Activated CD4-positive, alpha-beta memory T cell treated with anti-CD3 and anti-CD28 coated beads, Interleukin-2, amount 10 ng/mL, durations not matched to agents 7 days and 5 days (primary cell): ENCODE measurements at regions not wholly inside any gene's neighbourhood (a gene's known extent, or its start where the extent isn't known, plus 50 kb on each side); places are given as distances from the start of the nearest gene placed in this dataset.

Experiments
- CTCF ChIA-PET: fragments of 350-600 bp; sonication (Branson Sonifier 250); formaldehyde crosslinking; loops from one replicate; lab custom pipeline; 2021; ENCODE audit warnings: antibody characterized with exemption, inconsistent platforms; lab: Charles Lee
- POLR2A ChIA-PET: fragments of 350-600 bp; sonication (Branson Sonifier 250); formaldehyde crosslinking; loops from one replicate; lab custom pipeline; 2021; ENCODE audit warnings: antibody characterized with exemption; lab: Charles Lee
- DNase-seq: peaks from one replicate; pipeline ENCODE4 v3.0.0-alpha.2; 2020
- H3K27ac Mint-ChIP-seq: one replicate; pipeline ENCODE4 v1.8.0; 2021; ENCODE audit warnings: mild to moderate bottlenecking, mixed read lengths
- H3K27me3 Mint-ChIP-seq: one replicate; pipeline ENCODE4 v1.8.0; 2021; ENCODE audit warnings: mixed read lengths
- H3K36me3 Mint-ChIP-seq: one replicate; pipeline ENCODE4 v1.8.0; 2021; ENCODE audit warnings: low read depth, mixed read lengths
- H3K4me1 Mint-ChIP-seq: one replicate; pipeline ENCODE4 v1.8.0; 2021; ENCODE audit warnings: mixed read lengths
- H3K4me3 Mint-ChIP-seq: one replicate; pipeline ENCODE4 v1.8.0; 2021; ENCODE audit warnings: mild to moderate bottlenecking, mixed read lengths
- H3K9me3 Mint-ChIP-seq: one replicate; pipeline ENCODE4 v1.8.0; 2021; ENCODE audit warnings: mixed read lengths

- ChIA-PET CTCF (no interaction called here), POLR2A (no interaction called here)
- Mint-ChIP-seq H3K27ac (no peak overlapping the region), H3K9me3 (peaks cover 3% of the 10 kb centered on the region), H3K4me3 (no peak overlapping the region), H3K36me3 (no peaks in the 10 kb centered on the region), H3K4me1 (no peaks in the 10 kb centered on the region), H3K27me3 (no peaks in the 10 kb centered on the region)
- no peak for DNase-seq
These were observed 371.9 kb downstream of the GABRG1 start for GRCh38 chr4:45751877-45752530.

- no peak for DNase-seq
- ChIA-PET POLR2A (no interaction called here), CTCF (no interaction called here)
- Mint-ChIP-seq H3K27ac (no peak overlapping the region), H3K9me3 (peaks cover 3% of the 10 kb centered on the region), H3K4me1 (no peaks in the 10 kb centered on the region), H3K4me3 (no peak overlapping the region), H3K36me3 (no peaks in the 10 kb centered on the region), H3K27me3 (no peaks in the 10 kb centered on the region)
These were observed 373.1 kb downstream of the GABRG1 start for GRCh38 chr4:45750721-45751120.

DNA sequence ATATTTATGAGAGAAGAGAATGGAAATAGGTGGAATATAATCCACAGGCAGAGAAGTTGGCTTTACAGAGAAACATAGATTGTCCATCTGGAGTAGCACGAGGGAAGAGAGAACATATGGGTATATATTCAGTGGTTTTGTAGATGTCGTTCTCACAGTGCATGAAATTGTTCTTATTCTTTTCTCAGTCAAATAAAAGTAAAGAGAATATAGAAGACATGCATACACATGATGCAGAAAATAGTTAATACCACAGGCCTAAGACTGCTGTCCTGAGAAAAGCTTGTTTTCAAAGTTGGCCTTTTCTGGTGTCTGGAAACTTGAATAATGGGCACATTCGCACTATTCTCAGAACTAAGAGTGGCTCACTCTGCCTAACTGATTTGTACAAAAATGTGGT is 378.1 kb downstream of the GABRG1 start:
- Mint-ChIP-seq H3K4me3 (no peak overlapping the region), H3K27ac (no peak overlapping the region), H3K36me3 (no peaks in the 10 kb centered on the region), H3K4me1 (no peaks in the 10 kb centered on the region), H3K27me3 (no peaks in the 10 kb centered on the region), H3K9me3 (peaks cover 8% of the 10 kb centered on the region)
- ChIA-PET CTCF (no interaction called here), POLR2A (no interaction called here)
- no peak for DNase-seq

- no peak overlapping the region for H3K4me3 Mint-ChIP-seq
- ChIA-PET CTCF (no interaction called here), POLR2A (no interaction called here)
- no peaks in the 10 kb centered on the region for H3K27me3 Mint-ChIP-seq
- H3K9me3 Mint-ChIP-seq: peaks cover 15% of the 10 kb centered on the region
- H3K4me1 Mint-ChIP-seq: no peaks in the 10 kb centered on the region
- no peaks in the 10 kb centered on the region for H3K36me3 Mint-ChIP-seq
- no peak for DNase-seq
- H3K27ac Mint-ChIP-seq: no peak overlapping the region
These were observed 382.0 kb downstream of the GABRG1 start for GRCh38 chr4:45741897-45742296.

DNA sequence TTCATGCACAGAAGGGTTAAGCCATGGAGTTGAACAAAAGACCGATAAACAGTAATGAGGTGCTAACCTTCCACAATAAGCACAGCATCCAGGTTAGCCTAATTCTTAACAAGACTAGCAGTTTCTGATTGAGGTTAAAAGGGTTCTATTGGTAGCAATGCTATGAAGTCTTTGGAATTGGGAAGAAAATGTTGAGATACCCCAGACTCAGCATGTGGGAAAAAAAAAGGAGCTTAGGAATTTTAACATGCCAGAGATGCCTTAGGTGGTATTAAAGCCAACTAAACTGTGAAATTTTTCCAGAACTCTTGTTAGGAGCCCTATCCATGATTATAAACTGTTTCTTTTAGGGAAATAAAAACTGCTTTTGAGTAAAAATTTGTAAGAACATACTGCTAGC is 391.7 kb downstream of the GABRG1 start:
- CTCF ChIA-PET: no interaction called here

GRCh38 chr4:45716093-45716492 is 407.8 kb downstream of the GABRG1 start:
- no peak overlapping the region for H3K27ac Mint-ChIP-seq
- ChIA-PET POLR2A (no interaction called here), CTCF (no interaction called here)
- no peaks in the 10 kb centered on the region for H3K4me1 Mint-ChIP-seq
- no peak overlapping the region for H3K4me3 Mint-ChIP-seq
- DNase-seq: no peak
- H3K36me3 Mint-ChIP-seq: no peaks in the 10 kb centered on the region
- no peaks in the 10 kb centered on the region for H3K27me3 Mint-ChIP-seq
- peaks cover 10% of the 10 kb centered on the region for H3K9me3 Mint-ChIP-seq

More for the DNA sequence above, 391.7 kb downstream of the GABRG1 start:
- Mint-ChIP-seq H3K9me3 (no peaks in the 10 kb centered on the region), H3K36me3 (no peaks in the 10 kb centered on the region), H3K27ac (no peak overlapping the region), H3K4me1 (no peaks in the 10 kb centered on the region), H3K4me3 (no peak overlapping the region), H3K27me3 (no peaks in the 10 kb centered on the region)
- no peak for DNase-seq
- POLR2A ChIA-PET: no interaction called here

- ChIA-PET CTCF (no interaction called here), POLR2A (no interaction called here)
- H3K4me1 Mint-ChIP-seq: no peaks in the 10 kb centered on the region
- H3K4me3 Mint-ChIP-seq: no peak overlapping the region
- DNase-seq: no peak
- no peaks in the 10 kb centered on the region for H3K36me3 Mint-ChIP-seq
- H3K9me3 Mint-ChIP-seq: peaks cover 5% of the 10 kb centered on the region
- H3K27me3 Mint-ChIP-seq: no peaks in the 10 kb centered on the region
- H3K27ac Mint-ChIP-seq: no peak overlapping the region
These were observed 409.9 kb downstream of the GABRG1 start for GRCh38 chr4:45713996-45714395.

DNA sequence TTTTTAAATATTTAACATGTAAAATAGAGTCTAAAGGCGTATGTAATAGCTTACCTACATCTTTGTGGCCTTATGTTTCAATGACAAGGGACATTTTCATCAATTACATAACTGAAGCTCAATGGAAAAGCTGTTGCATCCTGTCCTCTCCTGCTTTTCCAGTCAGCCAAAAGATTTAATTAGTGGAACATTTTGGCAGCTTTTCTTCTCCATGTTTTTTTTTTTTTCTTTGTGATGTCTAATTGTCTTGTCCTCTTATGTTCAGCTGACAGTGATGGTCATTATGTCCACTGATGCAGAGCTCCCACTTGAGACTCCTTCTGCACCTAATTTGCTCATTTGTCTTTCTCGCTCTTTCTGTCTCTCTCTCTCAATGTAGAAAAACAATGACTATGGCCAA is 422.2 kb downstream of the GABRG1 start:
- Mint-ChIP-seq H3K9me3 (peaks cover 9% of the 10 kb centered on the region), H3K36me3 (no peaks in the 10 kb centered on the region), H3K4me1 (no peaks in the 10 kb centered on the region), H3K27me3 (no peaks in the 10 kb centered on the region), H3K27ac (no peak overlapping the region), H3K4me3 (no peak overlapping the region)
- ChIA-PET POLR2A (interaction anchor here (0.6 kb wide), 1 partner anchor 990 kb away, joined by 4 read pairs; no protein-coding TSS in a partner anchor), CTCF (no interaction called here)
- DNase-seq: no peak

GRCh38 chr4:45693746-45694145 is 430.1 kb downstream of the GABRG1 start:
- POLR2A ChIA-PET: no interaction called here
- H3K27ac Mint-ChIP-seq: no peak overlapping the region
- CTCF ChIA-PET: no interaction called here

DNA sequence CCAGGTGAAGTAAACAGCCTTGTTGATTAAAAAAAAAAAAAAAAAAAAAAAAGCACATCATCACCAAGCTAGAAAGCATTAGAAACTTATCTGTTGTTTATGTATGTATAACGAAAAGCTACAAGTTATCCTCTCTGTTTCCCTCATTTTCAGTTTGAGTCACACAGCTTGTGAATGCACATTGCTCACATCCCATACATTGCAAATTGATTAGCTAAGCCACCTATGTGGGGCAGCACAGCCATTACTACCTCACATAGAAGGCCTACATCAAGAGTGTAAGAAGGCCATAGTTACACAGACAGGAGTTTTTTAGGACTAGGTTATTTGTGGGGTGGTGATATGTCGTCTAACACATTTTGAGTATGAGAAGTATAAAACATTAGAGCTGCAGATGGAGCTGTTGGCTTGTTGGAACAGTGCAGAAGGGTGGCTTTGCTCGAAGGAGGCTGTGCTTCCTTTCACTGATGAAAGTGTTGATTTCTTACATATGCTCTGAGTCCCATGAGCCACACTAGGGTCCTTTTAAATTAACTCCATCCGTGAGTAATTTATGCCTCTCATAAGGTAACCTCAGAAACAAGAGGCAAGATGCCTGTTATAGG is 431.6 kb downstream of the GABRG1 start:
- no peak overlapping the region for H3K4me3 Mint-ChIP-seq
- no peaks in the 10 kb centered on the region for H3K36me3 Mint-ChIP-seq
- no peaks in the 10 kb centered on the region for H3K27me3 Mint-ChIP-seq
- H3K27ac Mint-ChIP-seq: no peak overlapping the region
- DNase-seq: no peak
- H3K4me1 Mint-ChIP-seq: no peaks in the 10 kb centered on the region
- POLR2A ChIA-PET: no interaction called here
- peaks cover 9% of the 10 kb centered on the region for H3K9me3 Mint-ChIP-seq
- CTCF ChIA-PET: no interaction called here

More at GRCh38 chr4:45693746-45694145, 430.1 kb downstream of the GABRG1 start:
- peaks cover 12% of the 10 kb centered on the region for H3K9me3 Mint-ChIP-seq
- no peak for DNase-seq
- no peak overlapping the region for H3K4me3 Mint-ChIP-seq
- no peaks in the 10 kb centered on the region for H3K4me1 Mint-ChIP-seq
- no peaks in the 10 kb centered on the region for H3K27me3 Mint-ChIP-seq
- no peaks in the 10 kb centered on the region for H3K36me3 Mint-ChIP-seq

- H3K36me3 Mint-ChIP-seq: no peaks in the 10 kb centered on the region
- no peak for DNase-seq
- ChIA-PET POLR2A (no interaction called here), CTCF (no interaction called here)
- no peaks in the 10 kb centered on the region for H3K4me1 Mint-ChIP-seq
- H3K27ac Mint-ChIP-seq: no peak overlapping the region
- no peak overlapping the region for H3K4me3 Mint-ChIP-seq
- no peaks in the 10 kb centered on the region for H3K27me3 Mint-ChIP-seq
- H3K9me3 Mint-ChIP-seq: peaks cover 6% of the 10 kb centered on the region
These were observed 435.5 kb downstream of the GABRG1 start for GRCh38 chr4:45688341-45688740.

DNA sequence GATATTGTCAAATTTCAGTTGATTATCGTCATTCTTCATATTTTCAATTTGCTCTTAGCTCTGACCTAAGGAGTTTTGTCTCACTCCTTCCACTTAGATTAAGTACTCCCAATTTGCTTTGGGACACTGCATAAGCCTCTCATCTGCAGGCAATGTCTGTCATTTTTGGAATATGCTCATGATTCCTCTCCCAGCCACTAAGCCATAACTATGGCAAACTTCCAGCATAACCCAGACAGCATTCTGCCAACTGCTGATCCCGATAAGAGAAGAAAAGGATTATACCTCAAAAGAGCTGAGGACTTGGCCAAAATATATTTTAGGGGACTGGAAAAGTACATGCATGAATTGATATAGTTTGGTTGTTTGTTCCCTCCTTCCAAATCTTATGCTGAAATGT is 444.4 kb downstream of the GABRG1 start:
- Mint-ChIP-seq H3K9me3 (peaks cover 14% of the 10 kb centered on the region), H3K4me1 (no peaks in the 10 kb centered on the region), H3K27ac (no peak overlapping the region), H3K4me3 (no peak overlapping the region), H3K27me3 (no peaks in the 10 kb centered on the region), H3K36me3 (no peaks in the 10 kb centered on the region)
- ChIA-PET POLR2A (no interaction called here), CTCF (no interaction called here)
- no peak for DNase-seq

GRCh38 chr4:45668128-45668527 is 455.7 kb downstream of the GABRG1 start:
- H3K27ac Mint-ChIP-seq: no peak overlapping the region
- DNase-seq: no peak
- H3K9me3 Mint-ChIP-seq: peaks cover 12% of the 10 kb centered on the region
- no peak overlapping the region for H3K4me3 Mint-ChIP-seq
- no peaks in the 10 kb centered on the region for H3K36me3 Mint-ChIP-seq
- ChIA-PET POLR2A (no interaction called here), CTCF (no interaction called here)
- no peaks in the 10 kb centered on the region for H3K27me3 Mint-ChIP-seq
- H3K4me1 Mint-ChIP-seq: no peaks in the 10 kb centered on the region

GRCh38 chr4:45663628-45664081 is 460.2 kb downstream of the GABRG1 start:
- ChIA-PET POLR2A (no interaction called here), CTCF (no interaction called here)
- no peaks in the 10 kb centered on the region for H3K36me3 Mint-ChIP-seq
- H3K27ac Mint-ChIP-seq: no peak overlapping the region
- H3K27me3 Mint-ChIP-seq: no peaks in the 10 kb centered on the region
- DNase-seq: no peak
- H3K9me3 Mint-ChIP-seq: peaks cover 6% of the 10 kb centered on the region
- H3K4me3 Mint-ChIP-seq: no peak overlapping the region
- no peaks in the 10 kb centered on the region for H3K4me1 Mint-ChIP-seq
